GM23338 (cell line): ENCODE measurements at regions not wholly inside any gene's neighbourhood (a gene's known extent, or its start where the extent isn't known, plus 50 kb on each side); places are given as distances from the start of the nearest gene placed in this dataset.

Experiments used
- ATAC-seq: fragments of 200-7000 bp; cut with Tn5 transposase; 3 replicates; pipeline ENCODE4 v1.9.1; 2020
- DNase-seq: peaks from one replicate; pipeline ENCODE4 v3.0.0-alpha.2; 2015; ENCODE audit warnings: low spot score
- H2AFZ ChIP-seq: fragments of 200-600 bp; sonication (generic); 2 replicates; pipeline ENCODE4 v1.8.0; 2016; ENCODE audit warnings: antibody characterized with exemption, mild to moderate bottlenecking, moderate library complexity
- H3F3A ChIP-seq: fragments of 200-600 bp; sonication (generic); replicated peaks from 2 replicates; pipeline ENCODE4 v1.8.0; 2017; ENCODE audit warnings: antibody characterized with exemption, mixed run types, low read depth
- H3K27ac ChIP-seq: fragments of 200-600 bp; sonication (generic); 2 replicates; pipeline ENCODE4 v1.6.1; 2016; ENCODE audit warnings: low read depth
- H3K27me3 ChIP-seq: fragments of 200-600 bp; sonication (generic); 2 replicates; pipeline ENCODE4 v1.8.0; 2016; ENCODE audit warnings: mild to moderate bottlenecking, mixed run types, moderate library complexity; ENCODE audit not compliant: insufficient read depth
- H3K36me3 ChIP-seq: fragments of 200-600 bp; sonication (generic); 2 replicates; pipeline ENCODE4 v1.8.0; 2016; ENCODE audit warnings: mild to moderate bottlenecking; ENCODE audit not compliant: insufficient read depth
- H3K4me1 ChIP-seq: fragments of 200-600 bp; sonication (generic); 2 replicates; pipeline ENCODE4 v1.8.0; 2016; ENCODE audit warnings: mild to moderate bottlenecking, moderate library complexity; ENCODE audit not compliant: insufficient read depth
- H3K4me2 ChIP-seq: fragments of 200-600 bp; sonication (generic); 2 replicates; pipeline ENCODE4 v1.7.1; 2017; ENCODE audit warnings: mixed run types
- H3K4me3 ChIP-seq: fragments of 200-600 bp; sonication (generic); 2 replicates; pipeline ENCODE4 v1.6.1; 2016; ENCODE audit warnings: mixed run types
- H3K79me2 ChIP-seq: fragments of 200-600 bp; sonication (generic); replicated peaks from 2 replicates; pipeline ENCODE4 v1.8.0; 2017; ENCODE audit warnings: mild to moderate bottlenecking; ENCODE audit not compliant: insufficient read depth
- H3K9me2 ChIP-seq: fragments of 200-600 bp; sonication (generic); 2 replicates; pipeline ENCODE4 v1.8.0; 2017; ENCODE audit not compliant: insufficient read depth
- H4K20me1 ChIP-seq: fragments of 200-600 bp; sonication (generic); replicated peaks from 2 replicates; pipeline ENCODE4 v1.8.0; 2017; ENCODE audit warnings: mild to moderate bottlenecking; ENCODE audit not compliant: insufficient read depth
- H3K27ac Mint-ChIP-seq: 2 replicates; pipeline ENCODE4 v1.8.0; 2020; ENCODE audit warnings: inconsistent platforms, mild to moderate bottlenecking, moderate library complexity, mixed read lengths
- H3K27me3 Mint-ChIP-seq: 3 replicates; pipeline ENCODE4 v1.8.0; 2022; ENCODE audit warnings: low read depth, mild to moderate bottlenecking, moderate library complexity, mixed read lengths, inconsistent platforms; ENCODE audit not compliant: insufficient read depth, poor library complexity
- H3K36me3 Mint-ChIP-seq: 3 replicates; pipeline ENCODE4 v1.8.0; 2021; ENCODE audit warnings: low read depth, mild to moderate bottlenecking, inconsistent platforms, moderate library complexity, mixed read lengths
- H3K4me1 Mint-ChIP-seq: 3 replicates; pipeline ENCODE4 v1.8.0; 2020; ENCODE audit warnings: mild to moderate bottlenecking, inconsistent platforms, mixed read lengths
- H3K4me3 Mint-ChIP-seq: 3 replicates; pipeline ENCODE4 v1.8.0; 2021; ENCODE audit warnings: moderate library complexity, mild to moderate bottlenecking, inconsistent platforms, mixed read lengths
- H3K9me3 Mint-ChIP-seq: 3 replicates; pipeline ENCODE4 v1.8.0; 2020; ENCODE audit warnings: moderate library complexity, mild to moderate bottlenecking, inconsistent platforms, mixed read lengths
- CREB1 ChIP-seq: fragments of 250-450 bp; sonication (Bioruptor Pico); IDR thresholded peaks from 2 replicates; pipeline ENCODE4 v1.5.0; 2020; ENCODE audit warnings: low read depth, mild to moderate bottlenecking, moderate library complexity
- EZH2 ChIP-seq: fragments of 200-600 bp; sonication (generic); IDR thresholded peaks from one replicate; pipeline ENCODE4 v1.8.0; 2017; ENCODE audit warnings: antibody characterized with exemption, mild to moderate bottlenecking, low read depth; ENCODE audit not compliant: unreplicated experiment
- EZH2phosphoT487 ChIP-seq: fragments of 200-600 bp; sonication (generic); IDR thresholded peaks from one replicate; pipeline ENCODE4 v1.8.1; 2018; ENCODE audit warnings: antibody characterized with exemption; ENCODE audit not compliant: unreplicated experiment
- JUNB ChIP-seq: IDR thresholded peaks from one replicate; pipeline ENCODE4 v1.6.1; 2016; ENCODE audit warnings: antibody characterized with exemption; ENCODE audit not compliant: unreplicated experiment
- NANOG ChIP-seq: IDR thresholded peaks from 2 replicates; pipeline ENCODE4 v1.6.1; 2016; ENCODE audit warnings: antibody characterized with exemption, borderline replicate concordance
- POLR2AphosphoS5 ChIP-seq: IDR thresholded peaks from 2 replicates; pipeline ENCODE4 v1.6.1; 2016; ENCODE audit warnings: antibody characterized with exemption, low read depth
- REST ChIP-seq: IDR thresholded peaks from one replicate; pipeline ENCODE4 v1.6.1; 2018; ENCODE audit warnings: antibody characterized with exemption; ENCODE audit not compliant: unreplicated experiment
- STAT1 ChIP-seq: IDR thresholded peaks from one replicate; pipeline ENCODE4 v1.6.1; 2016; ENCODE audit warnings: antibody characterized with exemption; ENCODE audit not compliant: unreplicated experiment
- ZNF114 ChIP-seq: fragments of 250-450 bp; sonication (Bioruptor Pico); IDR thresholded peaks from 2 replicates; pipeline ENCODE4 v1.5.0; 2020; ENCODE audit warnings: mild to moderate bottlenecking, moderate library complexity
- ZNF331 ChIP-seq: fragments of 250-450 bp; sonication (Bioruptor Pico); IDR thresholded peaks from 2 replicates; pipeline ENCODE4 v1.5.0; 2020; ENCODE audit warnings: low read depth, mild to moderate bottlenecking, moderate library complexity
- ZNF462 ChIP-seq: fragments of 250-450 bp; sonication (Bioruptor Pico); IDR thresholded peaks from 2 replicates; pipeline ENCODE4 v1.5.0; 2020; ENCODE audit warnings: mild to moderate bottlenecking, moderate library complexity

DNA sequence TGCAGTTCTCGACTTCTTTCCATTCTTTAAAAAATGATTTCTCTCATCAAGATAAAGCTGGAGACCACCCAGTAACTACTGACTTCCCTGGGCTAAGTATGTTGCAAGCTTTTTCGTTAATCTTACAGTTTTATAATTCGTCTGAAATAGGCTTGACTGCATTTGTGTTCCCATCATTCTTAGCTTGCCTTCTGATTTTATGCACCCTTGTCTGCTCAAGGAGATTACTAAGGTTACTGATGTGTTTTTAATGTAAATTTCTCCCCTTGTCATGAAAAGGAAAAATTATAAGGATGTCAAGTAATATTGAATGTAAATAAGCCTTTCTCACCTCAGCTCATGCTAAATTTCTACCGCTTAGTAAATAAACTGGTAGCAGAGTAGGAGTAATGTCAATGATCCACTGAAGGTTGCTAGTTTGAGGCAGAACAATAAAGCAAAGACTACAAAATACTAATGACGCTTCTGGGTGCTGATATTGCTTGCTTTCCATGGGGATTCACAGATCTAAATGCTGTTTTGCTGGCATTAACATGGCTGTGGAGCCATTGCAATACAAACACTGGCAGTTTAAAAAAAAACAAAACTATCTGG is 91.9 kb upstream of the CDH20 start (continued):
- TF ChIP-seq REST, result no peak
- TF ChIP-seq ZNF331 (CRISPR knock-in tag), result no peak
- no peak for TF ChIP-seq EZH2phosphoT487
- TF ChIP-seq ZNF114 (CRISPR knock-in tag), result no peak
- no peak for TF ChIP-seq POLR2AphosphoS5
- TF ChIP-seq STAT1, result no peak
- no peak for TF ChIP-seq EZH2
- TF ChIP-seq NANOG, result no peak

DNA sequence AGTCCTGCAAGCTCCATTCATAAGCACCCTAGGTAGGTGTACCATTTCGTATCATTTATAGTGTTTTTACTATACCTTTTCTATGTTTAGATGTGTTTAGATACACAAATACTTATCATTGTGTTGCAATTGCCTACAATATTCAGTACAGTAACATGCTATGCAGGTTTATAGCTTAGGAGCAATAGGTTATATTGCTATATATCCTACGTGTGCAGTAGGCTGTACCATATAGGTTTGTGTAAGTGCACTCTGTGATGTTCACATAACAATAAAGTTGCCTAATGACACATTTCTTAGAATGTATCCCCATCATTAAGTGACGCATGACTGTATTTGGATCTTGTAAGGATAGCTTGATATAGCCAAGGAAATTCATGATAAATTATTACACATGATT is 88.6 kb upstream of the CDH20 start:
- no peak overlapping the region for H3K4me3 Mint-ChIP-seq
- Histone ChIP-seq H4K20me1 (no peaks in the 10 kb centered on the region), H3K4me3 (no peak overlapping the region), H3K4me2 (no peak overlapping the region), H3K27ac (no peak overlapping the region), H2AFZ (no peak overlapping the region), H3K79me2 (no peaks in the 10 kb centered on the region), H3K4me1 (no peaks in the 10 kb centered on the region), H3F3A (no peaks in the 10 kb centered on the region), H3K36me3 (no peaks in the 10 kb centered on the region), H3K27me3 (no peaks in the 10 kb centered on the region), H3K9me2 (no peaks in the 10 kb centered on the region)
- no peaks in the 10 kb centered on the region; the same call in 2 of the 3 replicates for H3K4me1 Mint-ChIP-seq
- H3K36me3 Mint-ChIP-seq, result no peaks in the 10 kb centered on the region
- DNase-seq (no peak), ATAC-seq (no peak)
- no peaks in the 10 kb centered on the region for H3K9me3 Mint-ChIP-seq
- no peaks in the 10 kb centered on the region for H3K27me3 Mint-ChIP-seq
- no peak overlapping the region for H3K27ac Mint-ChIP-seq
- TF ChIP-seq JUNB (no peak), EZH2phosphoT487 (no peak), EZH2 (no peak), POLR2AphosphoS5 (no peak), ZNF462 (CRISPR knock-in tag) (no peak), CREB1 (CRISPR knock-in tag) (no peak), ZNF114 (CRISPR knock-in tag) (no peak)
